K562 (cell line): ENCODE measurements at regions not wholly inside any gene's neighbourhood (a gene's known extent, or its start where the extent isn't known, plus 50 kb on each side); places are given as distances from the start of the nearest gene placed in this dataset.

Experiments
- EGR1 ChIP-seq: fragments of 450-650 bp; conservative IDR thresholded peaks from 2 replicates; pipeline ENCODE4 v1.6.1; 2017; ENCODE audit warnings: mild to moderate bottlenecking
- LARP7 ChIP-seq: fragments of 450-650 bp; IDR thresholded peaks from 2 replicates; pipeline ENCODE4 v1.6.1; 2016
- LEF1 ChIP-seq: fragments of 450-650 bp; IDR thresholded peaks from 2 replicates; pipeline ENCODE4 v1.6.1; 2016; ENCODE audit warnings: mild to moderate bottlenecking
- MAX ChIP-seq: sonication (generic); formaldehyde crosslinking; IDR thresholded peaks from 2 replicates; pipeline ENCODE4 v1.9.0; 2022; ENCODE audit warnings: mild to moderate bottlenecking, missing genetic modification reagents
- RBBP5 ChIP-seq: fragments of 200-600 bp; sonication (generic); IDR thresholded peaks from 2 replicates; pipeline ENCODE4 v1.6.1; 2012; ENCODE audit warnings: borderline replicate concordance, mild to moderate bottlenecking, low read length, control low read depth, inconsistent platforms; ENCODE audit not compliant: insufficient read depth, poor library complexity, severe bottlenecking
- ZBTB33 ChIP-seq: sonication (generic); formaldehyde crosslinking; IDR thresholded peaks from 2 replicates; pipeline ENCODE4 v1.8.1; 2023; ENCODE audit warnings: mild to moderate bottlenecking, missing genetic modification reagents

- TF ChIP-seq LARP7 = no peak
- TF ChIP-seq LEF1 = no peak
- no peak for TF ChIP-seq ZBTB33 (CRISPR knock-in tag)
- no peak for TF ChIP-seq EGR1
- TF ChIP-seq MAX = no peak
- no peak for TF ChIP-seq RBBP5
Measured at GRCh38 chr6:170005665-170006064, 254.2 kb downstream of the ERMARD start.
